Pancreas (tissue), 10 donors: ENCODE measurements at regions not wholly inside any gene's neighbourhood (a gene's known extent, or its start where the extent isn't known, plus 50 kb on each side); places are given as distances from the start of the nearest gene placed in this dataset.
"Not testable (repeated sequence)": the region's sequence is repeated elsewhere in the genome, so short reads cannot be mapped to it uniquely, and the experiment has no call there.

ENCODE experiments used
- ATAC-seq, 4 donors: fragments of 200-7000 bp; cut with Tn5 transposase; one replicate each; pipeline versions ENCODE4 v1.8.0 to v1.9.1; 2020; ENCODE audit warnings: mild to moderate bottlenecking in 4 of 4, moderate library complexity in 4 of 4
- DNase-seq, 6 donors: peaks; one replicate each; pipeline ENCODE4 v3.0.0-alpha.2; 2020
- FAIRE-seq: peaks from 2 replicates; lab custom pipeline; 2012; peaks lifted over from hg19 to GRCh38; lab: Jason Lieb, UNC
- H3K27ac ChIP-seq, 4 donors: fragments of 200-600 bp; sonication (generic); 1 replicate in 3 of 4; 2 replicates in 1 of 4; pipeline versions ENCODE4 v1.5.0 to v1.8.0; 2020
- H3K27me3 ChIP-seq, 4 donors: fragments of 200-600 bp; one replicate each; pipeline ENCODE4 v1.8.0; 2021
- H3K36me3 ChIP-seq, 3 donors: fragments of 200-600 bp; sonication (generic) in 1 of 3; one replicate each; pipeline versions ENCODE4 v1.5.0 to v1.8.0; 2020 to 2021
- H3K4me1 ChIP-seq, 3 donors: fragments of 200-600 bp; one replicate each; pipeline ENCODE4 v1.8.0; 2021
- H3K4me3 ChIP-seq, 4 donors: fragments of 200-600 bp; sonication (generic) in 2 of 4; one replicate each; pipeline versions ENCODE4 v1.5.0 to v1.8.0; 2020 to 2021
- H3K9me3 ChIP-seq, 4 donors: fragments of 200-600 bp; one replicate each; pipeline ENCODE4 v1.8.0; 2021
- CTCF ChIP-seq, 4 donors: fragments of 200-600 bp; sonication (generic) in 3 of 4; IDR thresholded peaks; one replicate each; pipeline versions ENCODE4 v1.5.0 to v1.8.0; 2021; ENCODE audit warnings: antibody characterized with exemption in 4 of 4
- WGBS, 2 donors: extraction: QIAGEN DNeasy Blood & Tissue Kit; methylation state at CpG; one replicate each; pipeline ENCODE4 v1.1.7; 2013; 5-methylcytosine and 5-hydroxymethylcytosine counted together
- intact Hi-C, 3 donors: fragments of 100-400 bp; cut with DNase I; formaldehyde crosslinking; loops; one replicate each; pipeline versions ENCODE4 v1.11.1 to v1.14.2; 2022
- donor health status: healthy with polysubstance abuse.
- donor health status: DM: no; HTN: no; CAD: no; lungs with moderate emphysema.
- donor health status: DM: no; HTN: no; CAD: no.
- donor health status: control.
- donor health status: control.
- donor health status: Bipolar disorder and iron deficiency.
- donor health status: DM: yes; HTN: yes; CAD: no.
- donor health status: DM: no; HTN: no; CAD: no.
- donor health status: DM: no; HTN: no; CAD: no.
- donor health status: DM: yes; HTN: yes; CAD: no.

- FAIRE-seq (no peak), ATAC-seq (no peak)
- 59 to 76% methylated on average over 1 of the region's 1 CpG for WGBS, 2 donors
Observed at GRCh38 chr12:87020071-87020470, 763.9 kb upstream of the MGAT4C start.

GRCh38 chr12:87015352-87015751 lies 759.2 kb upstream of the MGAT4C start:
- intact Hi-C loops: no loop called here
- no peaks in the 10 kb centered on the region for H3K36me3 ChIP-seq
- no peak for TF ChIP-seq CTCF (IDR thresholded peaks at IDR 0.05)
- no peak for DNase-seq
- no peaks in the 10 kb centered on the region for H3K4me1 ChIP-seq
- H3K27me3 ChIP-seq: no peaks in the 10 kb centered on the region
- no peak overlapping the region for H3K27ac ChIP-seq
- FAIRE-seq: no peak
- no peak for ATAC-seq
- no peak overlapping the region for H3K4me3 ChIP-seq
- no peaks in the 10 kb centered on the region for H3K9me3 ChIP-seq
- 64% methylated on average over 3 of the region's 3 CpGs for WGBS, 2 donors

More at GRCh38 chr12:87020071-87020470, 763.9 kb upstream of the MGAT4C start:
- H3K4me1 ChIP-seq: no peaks in the 10 kb centered on the region
- TF ChIP-seq CTCF (IDR thresholded peaks at IDR 0.05): no peak
- intact Hi-C loops: no loop called here
- H3K27ac ChIP-seq: no peak overlapping the region
- no peaks in the 10 kb centered on the region for H3K36me3 ChIP-seq
- no peaks in the 10 kb centered on the region for H3K9me3 ChIP-seq
- no peak overlapping the region for H3K4me3 ChIP-seq
- DNase-seq: no peak
- no peaks in the 10 kb centered on the region for H3K27me3 ChIP-seq

- Histone ChIP-seq H3K27ac (no peak overlapping the region), H3K36me3 (no peaks in the 10 kb centered on the region), H3K4me3 (no peak overlapping the region), H3K27me3 (no peaks in the 10 kb centered on the region), H3K4me1 (no peaks in the 10 kb centered on the region), H3K9me3 (peaks cover 0 to 6% (median 0%) of the 10 kb centered on the region in 4 donors)
- intact Hi-C loops: no loop called here
- FAIRE-seq (no peak), DNase-seq (no peak), ATAC-seq (no peak)
- 13 to 14% methylated on average over 1 of the region's 1 CpG for WGBS, 2 donors
- TF ChIP-seq CTCF (IDR thresholded peaks at IDR 0.05): no peak
Observed at GRCh38 chr12:87008785-87009384, 752.7 kb upstream of the MGAT4C start.

GRCh38 chr12:87001102-87001501 lies 744.9 kb upstream of the MGAT4C start:
- Histone ChIP-seq H3K27ac (no peak overlapping the region), H3K9me3 (no peaks in the 10 kb centered on the region), H3K36me3 (no peaks in the 10 kb centered on the region), H3K4me3 (no peak overlapping the region), H3K27me3 (no peaks in the 10 kb centered on the region), H3K4me1 (no peaks in the 10 kb centered on the region)
- no peak for FAIRE-seq
- WGBS, 2 donors: 28 to 37% methylated on average over 1 of the region's 1 CpG
- intact Hi-C loops: no loop called here
- ATAC-seq: no peak
- DNase-seq: no peak
- no peak for TF ChIP-seq CTCF (IDR thresholded peaks at IDR 0.05)

- H3K9me3 ChIP-seq: no peaks in the 10 kb centered on the region
- H3K4me1 ChIP-seq: no peaks in the 10 kb centered on the region
- no peaks in the 10 kb centered on the region for H3K27me3 ChIP-seq
- DNase-seq (no peak), ATAC-seq (no peak), FAIRE-seq (no peak)
- 70 to 84% methylated on average over 4 of the region's 4 CpGs for WGBS, 2 donors
- intact Hi-C loops: no loop called here
- no peak overlapping the region for H3K4me3 ChIP-seq
- no peaks in the 10 kb centered on the region for H3K36me3 ChIP-seq
- TF ChIP-seq CTCF (IDR thresholded peaks at IDR 0.05): no peak
- no peak overlapping the region for H3K27ac ChIP-seq
Observed at GRCh38 chr12:86985298-86985697, 729.1 kb upstream of the MGAT4C start.

- H3K4me3 ChIP-seq, H3K36me3 ChIP-seq, H3K4me1 ChIP-seq, intact Hi-C loops, H3K27ac ChIP-seq, H3K9me3 ChIP-seq, H3K27me3 ChIP-seq, FAIRE-seq, ATAC-seq: not testable (repeated sequence)
- 60 to 74% methylated on average over 7 of the region's 7 CpGs for WGBS, 2 donors
- peak in 1 of 6 donors; percentile 38 for DNase-seq
Observed at GRCh38 chr12:86970595-86970994, 714.4 kb upstream of the MGAT4C start.
